GM12878 (cell line): ENCODE measurements at regions not wholly inside any gene's neighbourhood (a gene's known extent, or its start where the extent isn't known, plus 50 kb on each side); places are given as distances from the start of the nearest gene placed in this dataset.

Experiments used
- ATAC-seq: fragments of 200-7000 bp; cut with Tn5 transposase; 3 replicates; pipeline ENCODE4 v1.9.1; 2020; ENCODE audit warnings: mild to moderate bottlenecking, moderate library complexity
- BruUV-seq: library from RNA; stranded (reverse); fragments of 400-500 nt; replicated peaks from 2 replicates; lab custom pipeline; 2021; lab: Mats Ljungman, UMichigan
- CTCF ChIA-PET: fragments of 300-600 bp; sonication (Branson Sonifier 250); formaldehyde crosslinking; extraction: SDS; loops from one replicate; lab custom pipeline; 2021; ENCODE audit warnings: inconsistent platforms; lab: Yijun Ruan, JAX
- POLR2A ChIA-PET: fragments of 350-600 bp; formaldehyde crosslinking; extraction: SDS; loops from one replicate; lab custom pipeline; 2021; ENCODE audit warnings: inconsistent platforms; lab: Charles Lee
- RAD21 ChIA-PET: fragments of 300-600 bp; sonication (Branson Sonifier 250); formaldehyde crosslinking; loops from one replicate; lab custom pipeline; 2023; ENCODE audit warnings: antibody characterized with exemption; ENCODE audit not compliant: unreplicated experiment; lab: Charles Lee
- SMC1A ChIA-PET: fragments of 300-600 bp; sonication (Branson Sonifier 250); formaldehyde crosslinking; loops from one replicate; lab custom pipeline; 2023; ENCODE audit not compliant: unreplicated experiment, uncharacterized antibody; lab: Charles Lee
- DNase-seq: peaks from one replicate; pipeline ENCODE4 v3.0.0-alpha.2; 2011; ENCODE audit warnings: low read depth, low spot score
- FAIRE-seq: peaks from 3 replicates; lab custom pipeline; 2011; peaks lifted over from hg19 to GRCh38; lab: Jason Lieb, UNC
- H2AFZ ChIP-seq: 2 replicates; pipeline ENCODE4 v1.6.0; 2011; ENCODE audit warnings: low read depth, low read length, control low read depth; ENCODE audit not compliant: control insufficient read depth
- H3K27ac ChIP-seq: 2 replicates; pipeline ENCODE4 v1.5.1; 2011; ENCODE audit warnings: control low read depth; ENCODE audit not compliant: control insufficient read depth, insufficient read depth
- H3K27me3 ChIP-seq, 2 experiments: replicated peaks in 1 of 2; 2 replicates each; pipeline versions ENCODE4 v1.6.0 to v1.6.1; 2011; ENCODE audit warnings: low read length in 1 of 2; ENCODE audit not compliant: control insufficient read depth in 2 of 2, insufficient read depth in 2 of 2
- H3K36me3 ChIP-seq, 2 experiments: 2 replicates each; pipeline ENCODE4 v1.5.1; 2011; ENCODE audit warnings: low read length in 1 of 2; ENCODE audit not compliant: control insufficient read depth in 2 of 2, insufficient read depth in 2 of 2
- H3K4me1 ChIP-seq: 2 replicates; pipeline ENCODE4 v1.6.1; 2011; ENCODE audit warnings: mild to moderate bottlenecking, low read length, moderate library complexity, mixed read lengths; ENCODE audit not compliant: control insufficient read depth, insufficient read depth
- H3K4me2 ChIP-seq: 2 replicates; pipeline ENCODE4 v1.6.0; 2011; ENCODE audit warnings: control low read depth; ENCODE audit not compliant: control insufficient read depth, insufficient read depth
- H3K4me3 ChIP-seq: fragments of 200-600 bp; sonication (generic); 2 replicates; pipeline ENCODE4 v1.5.1; 2016
- H3K79me2 ChIP-seq: 2 replicates; pipeline ENCODE4 v1.6.0; 2011; ENCODE audit warnings: low read length; ENCODE audit not compliant: control insufficient read depth, insufficient read depth
- H3K9ac ChIP-seq: 2 replicates; pipeline ENCODE4 v1.8.0; 2011; ENCODE audit warnings: low read length, control low read depth, mixed read lengths; ENCODE audit not compliant: control insufficient read depth, insufficient read depth
- H3K9me3 ChIP-seq: replicated peaks from 3 replicates; pipeline ENCODE4 v1.5.1; 2011; ENCODE audit warnings: mild to moderate bottlenecking, low read length; ENCODE audit not compliant: control insufficient read depth, insufficient read depth
- H4K20me1 ChIP-seq: 2 replicates; pipeline ENCODE4 v1.6.0; 2011; ENCODE audit not compliant: control insufficient read depth, insufficient read depth
- HDGF ChIP-seq: fragments of 450-650 bp; IDR thresholded peaks from 2 replicates; pipeline ENCODE4 v1.6.1; 2016; ENCODE audit warnings: antibody characterized with exemption
- IRF4 ChIP-seq: IDR thresholded peaks from 2 replicates; pipeline ENCODE4 v1.6.1; 2011; ENCODE audit warnings: low read depth, low read length
- KDM1A ChIP-seq: fragments of 200-600 bp; sonication (generic); IDR thresholded peaks from 2 replicates; pipeline ENCODE4 v1.6.1; 2016; ENCODE audit warnings: borderline replicate concordance
- MEF2B ChIP-seq: fragments of 450-650 bp; IDR thresholded peaks from 2 replicates; pipeline ENCODE4 v1.6.1; 2018; ENCODE audit warnings: mild to moderate bottlenecking, moderate library complexity; ENCODE audit not compliant: partially characterized antibody, poor library complexity, severe bottlenecking
- PAX5 ChIP-seq: IDR thresholded peaks from 2 replicates; pipeline ENCODE4 v1.6.1; 2011; ENCODE audit warnings: low read depth, low read length, borderline replicate concordance
- RB1 ChIP-seq: fragments of 450-650 bp; formaldehyde crosslinking; IDR thresholded peaks from 2 replicates; pipeline ENCODE4 v1.6.1; 2017; ENCODE audit warnings: mild to moderate bottlenecking, borderline replicate concordance
- SMAD1 ChIP-seq: fragments of 450-650 bp; IDR thresholded peaks from 2 replicates; pipeline ENCODE4 v1.6.1; 2018; ENCODE audit warnings: mild to moderate bottlenecking, low read depth; ENCODE audit not compliant: partially characterized antibody
- SMAD5 ChIP-seq: IDR thresholded peaks from 2 replicates; pipeline ENCODE4 v1.6.1; 2016; ENCODE audit warnings: antibody characterized with exemption, low read depth
- TCF7 ChIP-seq: IDR thresholded peaks from 2 replicates; pipeline ENCODE4 v1.6.1; 2014; ENCODE audit warnings: antibody characterized with exemption, borderline replicate concordance
- ZNF384 ChIP-seq: IDR thresholded peaks from 2 replicates; pipeline ENCODE4 v1.6.1; 2012; ENCODE audit warnings: low read depth, mild to moderate bottlenecking, low read length, improper control_type of control experiment, borderline replicate concordance
- WGBS: methylation state at CpG from one replicate; pipeline ENCODE4 v1.1.6; 2016; ENCODE audit warnings: low lambda C conversion rate; ENCODE audit not compliant: insufficient replicate concordance, insufficient coverage; ENCODE audit errors: missing lambda C conversion rate; 5-methylcytosine and 5-hydroxymethylcytosine counted together
- in situ Hi-C: fragments of 300-500 bp; cut with MboI; formaldehyde crosslinking; loops from 9 replicates; pipeline ENCODE4 v1.14.3; 2018; ENCODE audit warnings: mixed read lengths
- intact Hi-C: fragments of 100-400 bp; cut with micrococcal nuclease; formaldehyde crosslinking; loops from one replicate; pipeline ENCODE4 v1.14.2; 2022; ENCODE audit not compliant: unreplicated experiment
- TF ChIP-seq, protein P1 (sequence below): fragments of 450-650 bp; IDR thresholded peaks from 2 replicates; pipeline ENCODE4 v1.6.1; 2017; ENCODE audit warnings: mild to moderate bottlenecking, moderate library complexity
- TF ChIP-seq, protein P2 (sequence below): IDR thresholded peaks from 2 replicates; pipeline ENCODE4 v1.6.1; 2012; ENCODE audit warnings: low read depth, low read length, improper control_type of control experiment

DNA sequence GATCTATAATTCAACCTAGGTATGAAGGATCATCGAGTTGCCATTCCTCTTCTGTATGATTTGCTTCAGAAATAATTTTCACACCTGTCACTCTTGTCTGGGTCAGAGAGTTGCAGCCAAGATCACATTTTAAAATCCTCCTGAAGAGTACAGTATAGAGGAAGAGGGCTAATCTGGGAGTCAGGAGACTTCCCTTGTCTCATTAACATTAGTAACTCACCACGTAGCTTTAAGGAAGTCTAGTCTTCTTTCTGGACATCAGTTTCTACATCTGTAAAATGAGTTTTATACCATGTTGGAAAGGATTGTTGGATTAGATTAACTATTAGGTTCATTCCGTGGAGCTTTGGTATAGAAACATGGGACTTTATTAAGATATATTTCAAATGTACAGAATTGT is 109.4 kb downstream of the TDRD15 start (continued):
- TF ChIP-seq HDGF (no peak), IRF4 (no peak)
- TF ChIP-seq, protein P1, sequence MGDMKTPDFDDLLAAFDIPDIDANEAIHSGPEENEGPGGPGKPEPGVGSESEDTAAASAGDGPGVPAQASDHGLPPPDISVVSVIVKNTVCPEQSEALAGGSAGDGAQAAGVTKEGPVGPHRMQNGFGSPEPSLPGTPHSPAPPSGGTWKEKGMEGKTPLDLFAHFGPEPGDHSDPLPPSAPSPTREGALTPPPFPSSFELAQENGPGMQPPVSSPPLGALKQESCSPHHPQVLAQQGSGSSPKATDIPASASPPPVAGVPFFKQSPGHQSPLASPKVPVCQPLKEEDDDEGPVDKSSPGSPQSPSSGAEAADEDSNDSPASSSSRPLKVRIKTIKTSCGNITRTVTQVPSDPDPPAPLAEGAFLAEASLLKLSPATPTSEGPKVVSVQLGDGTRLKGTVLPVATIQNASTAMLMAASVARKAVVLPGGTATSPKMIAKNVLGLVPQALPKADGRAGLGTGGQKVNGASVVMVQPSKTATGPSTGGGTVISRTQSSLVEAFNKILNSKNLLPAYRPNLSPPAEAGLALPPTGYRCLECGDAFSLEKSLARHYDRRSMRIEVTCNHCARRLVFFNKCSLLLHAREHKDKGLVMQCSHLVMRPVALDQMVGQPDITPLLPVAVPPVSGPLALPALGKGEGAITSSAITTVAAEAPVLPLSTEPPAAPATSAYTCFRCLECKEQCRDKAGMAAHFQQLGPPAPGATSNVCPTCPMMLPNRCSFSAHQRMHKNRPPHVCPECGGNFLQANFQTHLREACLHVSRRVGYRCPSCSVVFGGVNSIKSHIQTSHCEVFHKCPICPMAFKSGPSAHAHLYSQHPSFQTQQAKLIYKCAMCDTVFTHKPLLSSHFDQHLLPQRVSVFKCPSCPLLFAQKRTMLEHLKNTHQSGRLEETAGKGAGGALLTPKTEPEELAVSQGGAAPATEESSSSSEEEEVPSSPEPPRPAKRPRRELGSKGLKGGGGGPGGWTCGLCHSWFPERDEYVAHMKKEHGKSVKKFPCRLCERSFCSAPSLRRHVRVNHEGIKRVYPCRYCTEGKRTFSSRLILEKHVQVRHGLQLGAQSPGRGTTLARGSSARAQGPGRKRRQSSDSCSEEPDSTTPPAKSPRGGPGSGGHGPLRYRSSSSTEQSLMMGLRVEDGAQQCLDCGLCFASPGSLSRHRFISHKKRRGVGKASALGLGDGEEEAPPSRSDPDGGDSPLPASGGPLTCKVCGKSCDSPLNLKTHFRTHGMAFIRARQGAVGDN: no peak
- TF ChIP-seq, protein P2, sequence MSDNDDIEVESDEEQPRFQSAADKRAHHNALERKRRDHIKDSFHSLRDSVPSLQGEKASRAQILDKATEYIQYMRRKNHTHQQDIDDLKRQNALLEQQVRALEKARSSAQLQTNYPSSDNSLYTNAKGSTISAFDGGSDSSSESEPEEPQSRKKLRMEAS: no peak

DNA sequence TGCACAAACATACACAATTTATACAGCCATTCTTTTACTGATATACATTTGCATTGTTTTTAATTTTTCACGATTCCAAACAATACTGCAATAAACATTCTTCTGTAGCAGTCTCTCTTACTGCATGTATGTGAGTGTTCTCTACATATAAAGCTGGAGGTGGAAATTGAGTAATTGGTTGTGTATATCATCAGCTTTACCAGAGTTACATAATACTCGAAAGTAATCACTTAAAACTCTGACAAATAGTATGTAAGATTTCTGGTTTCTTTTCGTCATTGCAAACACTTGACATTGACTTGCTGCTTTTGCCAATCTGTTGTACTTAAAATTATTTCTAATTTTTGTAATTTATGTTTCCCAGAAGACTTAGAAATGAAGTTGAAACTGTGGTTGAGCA is 110.2 kb downstream of the TDRD15 start:
- no peaks in the 10 kb centered on the region for H3K9me3 ChIP-seq
- FAIRE-seq: no peak
- H3K4me2 ChIP-seq: no peak overlapping the region
- TF ChIP-seq SMAD5 (no peak), RB1 (no peak), PAX5 (no peak), MEF2B (no peak), KDM1A (no peak), TCF7 (no peak), ZNF384 (no peak), SMAD1 (no peak)
- BruUV-seq: no TSS peak
- no peak for DNase-seq
- H3K4me1 ChIP-seq: no peaks in the 10 kb centered on the region; the same call in 1 of the 2 replicates
- no peaks in the 10 kb centered on the region for H3K27me3 ChIP-seq
- WGBS: 22% methylated on average over 3 of the region's 3 CpGs
- SMC1A ChIA-PET: interaction anchor here (0.7 to 0.8 kb wide), 2 partner anchors 8 to 59 kb away, joined by 3 read pairs; no protein-coding TSS in a partner anchor
- no peak for ATAC-seq
- H4K20me1 ChIP-seq: no peaks in the 10 kb centered on the region
- H3K27ac ChIP-seq: no peak overlapping the region
- no peaks in the 10 kb centered on the region for H3K79me2 ChIP-seq
- CTCF ChIA-PET: no interaction called here
- H2AFZ ChIP-seq: no peak overlapping the region
- POLR2A ChIA-PET: no interaction called here
- no peaks in the 10 kb centered on the region for H3K36me3 ChIP-seq
- intact Hi-C loops: no loop called here
- no peak overlapping the region for H3K4me3 ChIP-seq
- H3K9ac ChIP-seq: no peak overlapping the region
- in situ Hi-C loops: no loop called here
- RAD21 ChIA-PET: no interaction called here
